Fibroblast of skin of right biceps (primary cell): ENCODE measurements at regions not wholly inside any gene's neighbourhood (a gene's known extent, or its start where the extent isn't known, plus 50 kb on each side); places are given as distances from the start of the nearest gene placed in this dataset.
"Not testable (repeated sequence)": the region's sequence is repeated elsewhere in the genome, so short reads cannot be mapped to it uniquely, and the experiment has no call there.

Experiments
- DNase-seq: peaks from one replicate; pipeline ENCODE4 v3.0.0-alpha.2; 2013

GRCh38 chr19:13712767-13713201 is 51.5 kb upstream of the MRI1 start:
- no peak for DNase-seq

GRCh38 chr19:13707915-13708314 is 56.4 kb upstream of the MRI1 start:
- DNase-seq = no peak

GRCh38 chr19:13705928-13706447 is 58.3 kb upstream of the MRI1 start:
- no peak for DNase-seq

GRCh38 chr19:13705201-13705600 is 59.1 kb upstream of the MRI1 start:
- DNase-seq = no peak

GRCh38 chr19:13701624-13702023 is 62.7 kb upstream of the MRI1 start:
- no peak for DNase-seq

GRCh38 chr19:13700621-13701020 is 63.7 kb upstream of the MRI1 start:
- DNase-seq = no peak

- no peak for DNase-seq
Observed at GRCh38 chr19:13699786-13700185, 64.5 kb upstream of the MRI1 start.

- no peak for DNase-seq
Observed at GRCh38 chr19:13696839-13697238, 67.5 kb upstream of the MRI1 start.

GRCh38 chr19:13693889-13694288 is 70.4 kb upstream of the MRI1 start:
- DNase-seq = no peak

GRCh38 chr19:13691569-13692435 is 72.5 kb upstream of the MRI1 start:
- peak; percentile 22 for DNase-seq

- DNase-seq = peak; percentile 20
Observed at GRCh38 chr19:13689085-13689484, 75.2 kb upstream of the MRI1 start.

- DNase-seq = no peak
Observed at GRCh38 chr19:13684021-13684420, 80.3 kb upstream of the MRI1 start.

- peak; percentile 74 for DNase-seq
Observed at GRCh38 chr19:13681509-13681908, 82.8 kb upstream of the MRI1 start.

GRCh38 chr19:13680708-13681360 is 83.5 kb upstream of the MRI1 start:
- not testable (repeated sequence) for DNase-seq

- DNase-seq = not testable (repeated sequence)
Observed at GRCh38 chr19:13676967-13677366, 87.4 kb upstream of the MRI1 start.

- peak; percentile 50 for DNase-seq
Observed at GRCh38 chr19:13672480-13673175, 91.7 kb upstream of the MRI1 start.

GRCh38 chr19:13670846-13671245 is 93.5 kb upstream of the MRI1 start:
- DNase-seq = no peak

- no peak for DNase-seq
Observed at GRCh38 chr19:13669780-13670355, 94.5 kb upstream of the MRI1 start.

GRCh38 chr19:13668964-13669363 is 95.4 kb upstream of the MRI1 start:
- DNase-seq = no peak

- DNase-seq = no peak
Observed at GRCh38 chr19:13666165-13666564, 98.2 kb upstream of the MRI1 start.

GRCh38 chr19:13665125-13665905 is 99.0 kb upstream of the MRI1 start:
- DNase-seq = no peak
